CD14-positive monocyte (primary cell): ENCODE measurements at regions not wholly inside any gene's neighbourhood (a gene's known extent, or its start where the extent isn't known, plus 50 kb on each side); places are given as distances from the start of the nearest gene placed in this dataset.

Experiments used
- DNase-seq, 3 donors: peaks; one replicate each; pipeline ENCODE4 v3.0.0-alpha.2; 2011 to 2022
- H2AFZ ChIP-seq: 2 replicates; pipeline ENCODE4 v1.6.0; 2012; ENCODE audit warnings: mild to moderate bottlenecking, low read depth, low read length, inconsistent platforms; ENCODE audit not compliant: insufficient read depth, poor library complexity, severe bottlenecking
- H3K27ac ChIP-seq, 2 donors: 1 replicate in 1 of 2; 2 replicates in 1 of 2; pipeline ENCODE4 v1.5.1; 2012 to 2013; ENCODE audit warnings: low read length in 2 of 2, control low read depth in 1 of 2, inconsistent platforms in 1 of 2, low read depth in 1 of 2, mild to moderate bottlenecking in 1 of 2
- H3K27me3 ChIP-seq, 2 donors: one replicate each; pipeline versions ENCODE4 v1.6.0 to v1.6.1; 2011 to 2013; ENCODE audit warnings: low read length in 2 of 2; ENCODE audit not compliant: control insufficient read depth in 2 of 2, insufficient read depth in 2 of 2
- H3K36me3 ChIP-seq, 2 donors: replicated peaks in 1 of 2; 1 replicate in 1 of 2; 2 replicates in 1 of 2; pipeline versions ENCODE4 v1.5.1 to v1.6.1; 2012 to 2013; ENCODE audit warnings: low read length in 2 of 2, control low read depth in 1 of 2, inconsistent platforms in 1 of 2, mild to moderate bottlenecking in 1 of 2; ENCODE audit not compliant: insufficient read depth in 2 of 2, control insufficient read depth in 1 of 2
- H3K4me1 ChIP-seq, 2 donors: 1 replicate in 1 of 2; 2 replicates in 1 of 2; pipeline versions ENCODE4 v1.5.1 to v1.6.1; 2012 to 2013; ENCODE audit warnings: low read length in 2 of 2, control low read depth in 1 of 2, inconsistent platforms in 1 of 2, mild to moderate bottlenecking in 1 of 2, moderate library complexity in 1 of 2; ENCODE audit not compliant: insufficient read depth in 2 of 2, control insufficient read depth in 1 of 2
- H3K4me2 ChIP-seq: replicated peaks from 2 replicates; pipeline ENCODE3; 2012; ENCODE audit warnings: low read length, moderate library complexity, mild to moderate bottlenecking; ENCODE audit not compliant: poor library complexity, severe bottlenecking; ENCODE audit errors: extremely low read depth
- H3K4me3 ChIP-seq, 3 experiments: fragments of 200-600 bp in 1 of 3; sonication (generic) in 1 of 3; replicated peaks in 1 of 3; 1 replicate in 2 of 3; 2 replicates in 1 of 3; pipeline ENCODE4 v1.5.1; 2011 to 2013; ENCODE audit warnings: low read length in 3 of 3, mild to moderate bottlenecking in 3 of 3, control low read depth in 2 of 3, low read depth in 2 of 3, inconsistent platforms in 1 of 3, moderate library complexity in 1 of 3
- H3K79me2 ChIP-seq: 2 replicates; pipeline ENCODE4 v1.6.0; 2012; ENCODE audit warnings: mild to moderate bottlenecking, control low read depth, inconsistent platforms, low read length, moderate library complexity; ENCODE audit not compliant: insufficient read depth
- H3K9ac ChIP-seq: 2 replicates; pipeline ENCODE4 v1.6.0; 2017; ENCODE audit warnings: low read length, mild to moderate bottlenecking; ENCODE audit not compliant: insufficient read depth, poor library complexity, severe bottlenecking
- H3K9me3 ChIP-seq, 2 donors: replicated peaks in 1 of 2; 1 replicate in 1 of 2; 2 replicates in 1 of 2; pipeline versions ENCODE4 v1.5.1 to v1.6.1; 2012 to 2013; ENCODE audit warnings: low read length in 2 of 2, control low read depth in 1 of 2; ENCODE audit not compliant: control insufficient read depth in 1 of 2, insufficient read depth in 1 of 2
- H4K20me1 ChIP-seq: 2 replicates; pipeline ENCODE4 v1.6.0; 2012; ENCODE audit warnings: mild to moderate bottlenecking, low read length, control low read depth, moderate library complexity; ENCODE audit not compliant: insufficient read depth
- H3K27ac Mint-ChIP-seq, 7 donors: one replicate each; pipeline ENCODE4 v1.8.0; 2020; ENCODE audit warnings: mild to moderate bottlenecking in 7 of 7, mixed read lengths in 7 of 7, moderate library complexity in 6 of 7, inconsistent platforms in 2 of 7
- H3K27me3 Mint-ChIP-seq, 3 donors: one replicate each; pipeline ENCODE4 v1.8.0; 2021 to 2022; ENCODE audit warnings: low read depth in 3 of 3, mild to moderate bottlenecking in 3 of 3, mixed read lengths in 3 of 3, moderate library complexity in 3 of 3, inconsistent platforms in 1 of 3
- H3K36me3 Mint-ChIP-seq, 2 donors: one replicate each; pipeline ENCODE4 v1.8.0; 2020; ENCODE audit warnings: mixed read lengths in 2 of 2, inconsistent platforms in 1 of 2, mild to moderate bottlenecking in 1 of 2
- H3K4me1 Mint-ChIP-seq: one replicate; pipeline ENCODE4 v1.8.0; 2020; ENCODE audit warnings: mild to moderate bottlenecking, mixed read lengths
- H3K4me3 Mint-ChIP-seq, 2 donors: one replicate each; pipeline ENCODE4 v1.8.0; 2020; ENCODE audit warnings: mild to moderate bottlenecking in 2 of 2, mixed read lengths in 2 of 2, moderate library complexity in 1 of 2
- H3K9me3 Mint-ChIP-seq, 7 donors: one replicate each; pipeline ENCODE4 v1.8.0; 2020 to 2022; ENCODE audit warnings: mixed read lengths in 7 of 7, mild to moderate bottlenecking in 6 of 7, moderate library complexity in 6 of 7, inconsistent platforms in 2 of 7
- intact Hi-C, 2 donors: fragments of 100-400 bp; cut with micrococcal nuclease; formaldehyde crosslinking; loops; one replicate each; pipeline versions ENCODE4 v1.15.0 to v1.15.1; 2023
- TF ChIP-seq, protein P1 (sequence below): fragments of 200-600 bp; IDR thresholded peaks from one replicate; pipeline ENCODE4 v1.8.0; 2022; ENCODE audit warnings: antibody characterized with exemption, mild to moderate bottlenecking

DNA sequence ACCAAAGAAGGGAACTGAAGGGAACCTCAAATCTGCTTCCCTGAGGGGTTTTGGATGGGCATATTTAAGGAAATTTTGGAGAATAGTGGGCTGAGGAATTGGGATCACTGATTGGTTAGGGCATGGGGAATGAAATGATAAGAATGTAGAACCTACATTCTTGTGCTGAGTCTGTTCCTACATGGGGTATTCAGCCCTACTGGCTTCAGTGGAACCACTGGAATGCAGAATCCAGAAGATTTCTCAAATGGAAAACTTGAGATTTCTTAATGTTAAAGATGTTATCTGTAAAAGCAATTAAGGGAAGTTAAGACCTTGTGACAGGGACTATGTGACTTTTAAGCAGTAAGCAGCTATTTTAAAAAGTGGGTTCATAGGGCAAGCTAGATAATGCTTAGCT, 1062.4 kb downstream of the AGBL1 start:
- no peaks in the 10 kb centered on the region for H3K36me3 ChIP-seq
- intact Hi-C loops, result no loop called here
- H3K79me2 ChIP-seq, result no peaks in the 10 kb centered on the region
- H3K9me3 ChIP-seq, result peaks cover 3 to 12% of the 10 kb centered on the region in 2 donors
- H3K27ac ChIP-seq, result no peak overlapping the region
- Mint-ChIP-seq H3K9me3 (peaks cover 2 to 18% (median 12%) of the 10 kb centered on the region in 7 donors), H3K36me3 (no peaks in the 10 kb centered on the region), H3K4me1 (no peaks in the 10 kb centered on the region), H3K27me3 (peaks cover 0 to 1% (median 0%) of the 10 kb centered on the region in 3 donors), H3K27ac (no peak overlapping the region), H3K4me3 (no peak overlapping the region)
- H3K27me3 ChIP-seq, result no peaks in the 10 kb centered on the region
- H3K9ac ChIP-seq, result no peak overlapping the region
- no peaks in the 10 kb centered on the region for H3K4me1 ChIP-seq
- no peak overlapping the region for H2AFZ ChIP-seq
- no peak overlapping the region for H3K4me2 ChIP-seq
- no peak overlapping the region for H3K4me3 ChIP-seq
- TF ChIP-seq, protein P1, sequence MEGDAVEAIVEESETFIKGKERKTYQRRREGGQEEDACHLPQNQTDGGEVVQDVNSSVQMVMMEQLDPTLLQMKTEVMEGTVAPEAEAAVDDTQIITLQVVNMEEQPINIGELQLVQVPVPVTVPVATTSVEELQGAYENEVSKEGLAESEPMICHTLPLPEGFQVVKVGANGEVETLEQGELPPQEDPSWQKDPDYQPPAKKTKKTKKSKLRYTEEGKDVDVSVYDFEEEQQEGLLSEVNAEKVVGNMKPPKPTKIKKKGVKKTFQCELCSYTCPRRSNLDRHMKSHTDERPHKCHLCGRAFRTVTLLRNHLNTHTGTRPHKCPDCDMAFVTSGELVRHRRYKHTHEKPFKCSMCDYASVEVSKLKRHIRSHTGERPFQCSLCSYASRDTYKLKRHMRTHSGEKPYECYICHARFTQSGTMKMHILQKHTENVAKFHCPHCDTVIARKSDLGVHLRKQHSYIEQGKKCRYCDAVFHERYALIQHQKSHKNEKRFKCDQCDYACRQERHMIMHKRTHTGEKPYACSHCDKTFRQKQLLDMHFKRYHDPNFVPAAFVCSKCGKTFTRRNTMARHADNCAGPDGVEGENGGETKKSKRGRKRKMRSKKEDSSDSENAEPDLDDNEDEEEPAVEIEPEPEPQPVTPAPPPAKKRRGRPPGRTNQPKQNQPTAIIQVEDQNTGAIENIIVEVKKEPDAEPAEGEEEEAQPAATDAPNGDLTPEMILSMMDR, result no peak
- no peak for DNase-seq
- no peaks in the 10 kb centered on the region for H4K20me1 ChIP-seq

DNA sequence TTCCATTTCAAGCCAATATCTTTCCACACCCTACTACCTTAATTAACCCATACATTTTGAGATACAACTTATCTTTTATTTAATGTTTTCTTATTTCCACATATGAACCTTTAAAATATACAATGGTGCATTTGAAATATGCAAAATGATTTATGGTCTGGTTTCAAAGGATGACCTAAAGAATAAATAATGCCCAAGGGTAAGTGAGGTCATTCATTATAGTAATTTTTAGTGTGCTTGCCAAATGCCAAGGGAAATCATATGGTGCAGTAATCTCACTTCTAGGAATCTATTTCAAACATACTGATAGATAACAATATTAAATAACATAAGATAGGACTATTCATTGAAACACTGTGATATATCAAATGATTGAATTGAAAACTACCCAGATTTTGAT, 1055.4 kb downstream of the AGBL1 start:
- Histone ChIP-seq H3K4me3 (no peak overlapping the region), H3K79me2 (no peaks in the 10 kb centered on the region), H3K27ac (no peak overlapping the region), H3K9me3 (peaks cover 3 to 4% of the 10 kb centered on the region in 2 donors), H3K9ac (no peak overlapping the region), H3K27me3 (no peaks in the 10 kb centered on the region), H4K20me1 (no peaks in the 10 kb centered on the region), H3K36me3 (no peaks in the 10 kb centered on the region), H3K4me1 (no peaks in the 10 kb centered on the region), H2AFZ (no peak overlapping the region), H3K4me2 (no peak overlapping the region)
- TF ChIP-seq, protein P1, result no peak
- Mint-ChIP-seq H3K36me3 (no peaks in the 10 kb centered on the region), H3K9me3 (peaks cover 7 to 15% (median 8%) of the 10 kb centered on the region in 7 donors), H3K4me3 (no peak overlapping the region), H3K27ac (no peak overlapping the region), H3K4me1 (no peaks in the 10 kb centered on the region), H3K27me3 (peaks cover 0 to 2% (median 1%) of the 10 kb centered on the region in 3 donors)
- no peak for DNase-seq
- intact Hi-C loops, result no loop called here
